Panc1 (cell line): ENCODE measurements at regions not wholly inside any gene's neighbourhood (a gene's known extent, or its start where the extent isn't known, plus 50 kb on each side); places are given as distances from the start of the nearest gene placed in this dataset.

ENCODE experiments used
- POLR2AphosphoS5 ChIP-seq: IDR thresholded peaks from 2 replicates; pipeline ENCODE4 v1.6.1; 2012; ENCODE audit warnings: mild to moderate bottlenecking, low read depth, low read length, moderate library complexity
- SIN3A ChIP-seq: IDR thresholded peaks from 2 replicates; pipeline ENCODE4 v1.6.1; 2012; ENCODE audit warnings: low read depth, mild to moderate bottlenecking, low read length, moderate library complexity, borderline replicate concordance; ENCODE audit not compliant: insufficient read depth
- TCF7L2 ChIP-seq: IDR thresholded peaks from 2 replicates; pipeline ENCODE4 v1.6.1; 2011; ENCODE audit warnings: mild to moderate bottlenecking, low read depth, low read length, inconsistent platforms
- TF ChIP-seq, protein P1 (sequence below): fragments of 450-650 bp; IDR thresholded peaks from 2 replicates; pipeline ENCODE4 v1.5.1; 2017; ENCODE audit warnings: mild to moderate bottlenecking
- TF ChIP-seq, protein P2 (sequence below), 2 experiments: IDR thresholded peaks; 2 replicates each; pipeline ENCODE4 v1.6.1; 2011 to 2012; ENCODE audit warnings: low read depth in 2 of 2, control low read depth in 1 of 2, low read length in 1 of 2, mild to moderate bottlenecking in 1 of 2, moderate library complexity in 1 of 2; ENCODE audit not compliant: insufficient read depth in 1 of 2

- TF ChIP-seq, protein P1, sequence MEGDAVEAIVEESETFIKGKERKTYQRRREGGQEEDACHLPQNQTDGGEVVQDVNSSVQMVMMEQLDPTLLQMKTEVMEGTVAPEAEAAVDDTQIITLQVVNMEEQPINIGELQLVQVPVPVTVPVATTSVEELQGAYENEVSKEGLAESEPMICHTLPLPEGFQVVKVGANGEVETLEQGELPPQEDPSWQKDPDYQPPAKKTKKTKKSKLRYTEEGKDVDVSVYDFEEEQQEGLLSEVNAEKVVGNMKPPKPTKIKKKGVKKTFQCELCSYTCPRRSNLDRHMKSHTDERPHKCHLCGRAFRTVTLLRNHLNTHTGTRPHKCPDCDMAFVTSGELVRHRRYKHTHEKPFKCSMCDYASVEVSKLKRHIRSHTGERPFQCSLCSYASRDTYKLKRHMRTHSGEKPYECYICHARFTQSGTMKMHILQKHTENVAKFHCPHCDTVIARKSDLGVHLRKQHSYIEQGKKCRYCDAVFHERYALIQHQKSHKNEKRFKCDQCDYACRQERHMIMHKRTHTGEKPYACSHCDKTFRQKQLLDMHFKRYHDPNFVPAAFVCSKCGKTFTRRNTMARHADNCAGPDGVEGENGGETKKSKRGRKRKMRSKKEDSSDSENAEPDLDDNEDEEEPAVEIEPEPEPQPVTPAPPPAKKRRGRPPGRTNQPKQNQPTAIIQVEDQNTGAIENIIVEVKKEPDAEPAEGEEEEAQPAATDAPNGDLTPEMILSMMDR: no peak
- TF ChIP-seq POLR2AphosphoS5 (no peak), SIN3A (no peak), TCF7L2 (no peak)
- TF ChIP-seq, protein P2, sequence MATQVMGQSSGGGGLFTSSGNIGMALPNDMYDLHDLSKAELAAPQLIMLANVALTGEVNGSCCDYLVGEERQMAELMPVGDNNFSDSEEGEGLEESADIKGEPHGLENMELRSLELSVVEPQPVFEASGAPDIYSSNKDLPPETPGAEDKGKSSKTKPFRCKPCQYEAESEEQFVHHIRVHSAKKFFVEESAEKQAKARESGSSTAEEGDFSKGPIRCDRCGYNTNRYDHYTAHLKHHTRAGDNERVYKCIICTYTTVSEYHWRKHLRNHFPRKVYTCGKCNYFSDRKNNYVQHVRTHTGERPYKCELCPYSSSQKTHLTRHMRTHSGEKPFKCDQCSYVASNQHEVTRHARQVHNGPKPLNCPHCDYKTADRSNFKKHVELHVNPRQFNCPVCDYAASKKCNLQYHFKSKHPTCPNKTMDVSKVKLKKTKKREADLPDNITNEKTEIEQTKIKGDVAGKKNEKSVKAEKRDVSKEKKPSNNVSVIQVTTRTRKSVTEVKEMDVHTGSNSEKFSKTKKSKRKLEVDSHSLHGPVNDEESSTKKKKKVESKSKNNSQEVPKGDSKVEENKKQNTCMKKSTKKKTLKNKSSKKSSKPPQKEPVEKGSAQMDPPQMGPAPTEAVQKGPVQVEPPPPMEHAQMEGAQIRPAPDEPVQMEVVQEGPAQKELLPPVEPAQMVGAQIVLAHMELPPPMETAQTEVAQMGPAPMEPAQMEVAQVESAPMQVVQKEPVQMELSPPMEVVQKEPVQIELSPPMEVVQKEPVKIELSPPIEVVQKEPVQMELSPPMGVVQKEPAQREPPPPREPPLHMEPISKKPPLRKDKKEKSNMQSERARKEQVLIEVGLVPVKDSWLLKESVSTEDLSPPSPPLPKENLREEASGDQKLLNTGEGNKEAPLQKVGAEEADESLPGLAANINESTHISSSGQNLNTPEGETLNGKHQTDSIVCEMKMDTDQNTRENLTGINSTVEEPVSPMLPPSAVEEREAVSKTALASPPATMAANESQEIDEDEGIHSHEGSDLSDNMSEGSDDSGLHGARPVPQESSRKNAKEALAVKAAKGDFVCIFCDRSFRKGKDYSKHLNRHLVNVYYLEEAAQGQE (IDR thresholded peaks at IDR 0.05; ENCODE audit: insufficient read depth in 1 of 2, low read depth in 2 of 2, low read length in 1 of 2): no peak
These were observed 392.1 kb downstream of the ANXA1 start for GRCh38 chr9:73543727-73544126.
